GM19025 (cell line): ENCODE measurements at regions not wholly inside any gene's neighbourhood (a gene's known extent, or its start where the extent isn't known, plus 50 kb on each side); places are given as distances from the start of the nearest gene placed in this dataset.
"Not testable (repeated sequence)": the region's sequence is repeated elsewhere in the genome, so short reads cannot be mapped to it uniquely, and the experiment has no call there.

Experiments
- ATAC-seq: cut with Tn5 transposase; IDR thresholded peaks from one replicate; pipeline ENCODE4 v1.9.1; 2021; ENCODE audit warnings: mild to moderate bottlenecking, low read depth, moderate library complexity; ENCODE audit not compliant: unreplicated experiment

GRCh38 chr7:131151034-131151433 is 176.6 kb upstream of the MKLN1 start:
- no peak for ATAC-seq

- no peak for ATAC-seq
Observed at GRCh38 chr7:131152766-131153165, 174.9 kb upstream of the MKLN1 start.

- ATAC-seq = no peak
Observed at GRCh38 chr7:131154380-131154779, 173.3 kb upstream of the MKLN1 start.

GRCh38 chr7:131157530-131158243 is 170.0 kb upstream of the MKLN1 start:
- ATAC-seq = no peak

- not testable (repeated sequence) for ATAC-seq
Observed at GRCh38 chr7:131158244-131158636, 169.4 kb upstream of the MKLN1 start.

- no peak for ATAC-seq
Observed at GRCh38 chr7:131159961-131160361, 167.7 kb upstream of the MKLN1 start.

GRCh38 chr7:131161103-131161502 is 166.6 kb upstream of the MKLN1 start:
- ATAC-seq = no peak

- no peak for ATAC-seq
Observed at GRCh38 chr7:131164025-131164925, 163.4 kb upstream of the MKLN1 start.

- no peak for ATAC-seq
Observed at GRCh38 chr7:131166066-131166465, 161.6 kb upstream of the MKLN1 start.

GRCh38 chr7:131170440-131171271 is 157.0 kb upstream of the MKLN1 start:
- ATAC-seq = no peak

- no peak for ATAC-seq
Observed at GRCh38 chr7:131173145-131173890, 154.4 kb upstream of the MKLN1 start.

GRCh38 chr7:131174391-131174790 is 153.3 kb upstream of the MKLN1 start:
- no peak for ATAC-seq

GRCh38 chr7:131174855-131175254 is 152.8 kb upstream of the MKLN1 start:
- ATAC-seq = no peak

GRCh38 chr7:131182446-131183058 is 145.1 kb upstream of the MKLN1 start:
- no peak for ATAC-seq

GRCh38 chr7:131183072-131183471 is 144.6 kb upstream of the MKLN1 start:
- ATAC-seq = no peak

GRCh38 chr7:131183611-131184119 is 144.0 kb upstream of the MKLN1 start:
- no peak for ATAC-seq

- no peak for ATAC-seq
Observed at GRCh38 chr7:131186816-131187215, 140.9 kb upstream of the MKLN1 start.

GRCh38 chr7:131188367-131189339 is 139.0 kb upstream of the MKLN1 start:
- ATAC-seq = peak; percentile 74
